ENCODE measurements at regions not wholly inside any gene's neighbourhood (a gene's known extent, or its start where the extent isn't known, plus 50 kb on each side); places are given as distances from the start of the nearest gene placed in this dataset.

DNA sequence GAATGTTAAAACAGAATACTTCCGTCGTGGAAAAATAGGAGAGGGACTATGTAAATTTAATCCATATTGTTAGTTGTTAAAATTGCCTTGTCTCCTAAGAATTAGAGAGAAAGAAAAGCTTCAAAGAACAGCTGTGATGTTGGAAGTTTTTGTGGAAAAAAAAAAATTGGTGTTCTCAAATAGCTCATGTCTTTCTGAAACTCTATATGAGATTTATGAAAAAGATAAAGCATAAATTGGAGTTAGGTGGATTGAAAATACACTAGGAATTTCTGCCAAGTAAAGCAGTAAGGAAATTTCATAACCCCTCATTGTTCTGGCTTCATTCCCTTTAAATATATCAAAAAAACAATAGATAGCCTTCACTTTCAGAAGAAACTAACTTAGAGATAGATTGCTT lies 274.0 kb upstream of the ADAMTS5 start:
- TF ChIP-seq, protein P1, sequence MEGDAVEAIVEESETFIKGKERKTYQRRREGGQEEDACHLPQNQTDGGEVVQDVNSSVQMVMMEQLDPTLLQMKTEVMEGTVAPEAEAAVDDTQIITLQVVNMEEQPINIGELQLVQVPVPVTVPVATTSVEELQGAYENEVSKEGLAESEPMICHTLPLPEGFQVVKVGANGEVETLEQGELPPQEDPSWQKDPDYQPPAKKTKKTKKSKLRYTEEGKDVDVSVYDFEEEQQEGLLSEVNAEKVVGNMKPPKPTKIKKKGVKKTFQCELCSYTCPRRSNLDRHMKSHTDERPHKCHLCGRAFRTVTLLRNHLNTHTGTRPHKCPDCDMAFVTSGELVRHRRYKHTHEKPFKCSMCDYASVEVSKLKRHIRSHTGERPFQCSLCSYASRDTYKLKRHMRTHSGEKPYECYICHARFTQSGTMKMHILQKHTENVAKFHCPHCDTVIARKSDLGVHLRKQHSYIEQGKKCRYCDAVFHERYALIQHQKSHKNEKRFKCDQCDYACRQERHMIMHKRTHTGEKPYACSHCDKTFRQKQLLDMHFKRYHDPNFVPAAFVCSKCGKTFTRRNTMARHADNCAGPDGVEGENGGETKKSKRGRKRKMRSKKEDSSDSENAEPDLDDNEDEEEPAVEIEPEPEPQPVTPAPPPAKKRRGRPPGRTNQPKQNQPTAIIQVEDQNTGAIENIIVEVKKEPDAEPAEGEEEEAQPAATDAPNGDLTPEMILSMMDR (IDR thresholded peaks at IDR 0.05; ENCODE audit: insufficient read depth, low read depth, low read length), result no peak
- no peak for TF ChIP-seq EZH2 (IDR thresholded peaks at IDR 0.05; ENCODE audit: insufficient read depth, low read length)
